Fibroblast of lung (primary cell): ENCODE measurements at regions not wholly inside any gene's neighbourhood (a gene's known extent, or its start where the extent isn't known, plus 50 kb on each side); places are given as distances from the start of the nearest gene placed in this dataset.

ENCODE experiments used
- DNase-seq, 2 donors: peaks; one replicate each; pipeline versions ENCODE4 v3.0.0 to v3.0.0-alpha.2; 2010; ENCODE audit warnings: low read depth in 2 of 2
- H2AFZ ChIP-seq: 2 replicates; pipeline ENCODE4 v1.5.1; 2012; ENCODE audit warnings: low read length, control low read depth, inconsistent platforms
- H3K27ac ChIP-seq: 2 replicates; pipeline ENCODE4 v1.5.1; 2011; ENCODE audit warnings: low read length, control low read depth; ENCODE audit not compliant: insufficient read depth
- H3K27me3 ChIP-seq: 2 replicates; pipeline ENCODE4 v1.5.1; 2011; ENCODE audit warnings: mild to moderate bottlenecking, low read length; ENCODE audit not compliant: control insufficient read depth, insufficient read depth
- H3K36me3 ChIP-seq: 2 replicates; pipeline ENCODE4 v1.5.1; 2011; ENCODE audit warnings: low read length; ENCODE audit not compliant: control insufficient read depth, insufficient read depth
- H3K4me1 ChIP-seq: 2 replicates; pipeline ENCODE4 v1.5.1; 2011; ENCODE audit warnings: low read length; ENCODE audit not compliant: control insufficient read depth, insufficient read depth; ENCODE audit errors: extremely low read depth
- H3K4me2 ChIP-seq: 2 replicates; pipeline ENCODE4 v1.5.1; 2011; ENCODE audit warnings: low read length, control low read depth; ENCODE audit not compliant: insufficient read depth; ENCODE audit errors: extremely low read depth
- H3K4me3 ChIP-seq, 4 experiments: fragments of 200-600 bp in 1 of 4; sonication (generic) in 1 of 4; replicated peaks in 1 of 4; 2 replicates each; pipeline ENCODE4 v1.5.1; 2011 to 2016; ENCODE audit warnings: low read length in 4 of 4, low read depth in 3 of 4, mild to moderate bottlenecking in 3 of 4, control low read depth in 2 of 4, inconsistent platforms in 1 of 4, mixed read lengths in 1 of 4; ENCODE audit not compliant: insufficient read depth in 1 of 4; ENCODE audit errors: control extremely low read depth in 1 of 4
- H3K79me2 ChIP-seq: 2 replicates; pipeline ENCODE4 v1.5.1; 2012; ENCODE audit warnings: mild to moderate bottlenecking, low read length, inconsistent platforms; ENCODE audit not compliant: control insufficient read depth, insufficient read depth
- H3K9ac ChIP-seq: 2 replicates; pipeline ENCODE4 v1.5.1; 2011; ENCODE audit warnings: mild to moderate bottlenecking, low read length, control low read depth; ENCODE audit not compliant: insufficient read depth
- H3K9me3 ChIP-seq: 2 replicates; pipeline ENCODE4 v1.5.1; 2012; ENCODE audit warnings: low read depth, low read length; ENCODE audit not compliant: control insufficient read depth, insufficient read depth
- H4K20me1 ChIP-seq: 2 replicates; pipeline ENCODE4 v1.5.1; 2011; ENCODE audit warnings: low read length; ENCODE audit not compliant: control insufficient read depth, insufficient read depth; ENCODE audit errors: extremely low read depth
- EZH2 ChIP-seq: IDR thresholded peaks from 2 replicates; pipeline ENCODE4 v1.5.1; 2012; ENCODE audit warnings: low read length, control low read depth, mild to moderate bottlenecking; ENCODE audit errors: missing control alignments
- TF ChIP-seq, protein P1 (sequence below), 2 donors: IDR thresholded peaks in 1 of 2; conservative IDR thresholded peaks in 1 of 2; 1 replicate in 1 of 2; 2 replicates in 1 of 2; pipeline ENCODE4 v1.5.1; 2011 to 2012; ENCODE audit warnings: low read length in 2 of 2, control low read depth in 1 of 2, inconsistent platforms in 1 of 2, low read depth in 1 of 2, mild to moderate bottlenecking in 1 of 2

DNA sequence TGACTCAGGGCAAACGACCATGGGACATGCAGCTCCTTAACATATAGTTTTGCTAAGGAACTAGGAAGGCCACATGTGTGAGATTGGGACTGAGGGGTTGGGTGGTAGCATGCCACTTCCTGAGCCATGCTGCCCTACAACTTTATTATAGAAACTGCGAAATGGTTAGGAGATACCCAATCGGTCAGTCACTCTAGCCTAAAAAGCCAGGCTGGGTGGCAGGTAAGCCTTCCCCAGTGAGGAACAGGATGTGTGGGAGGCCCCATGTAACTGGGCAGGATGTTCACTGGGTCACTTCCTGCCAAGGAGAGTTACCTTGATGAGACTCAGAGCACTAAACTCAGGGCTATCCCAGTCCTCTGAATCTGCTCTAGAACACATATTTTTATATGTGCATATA is 123.5 kb downstream of the MAP3K7 start:
- no peak for DNase-seq
- H3K4me3 ChIP-seq: no peak overlapping the region
- no peak overlapping the region for H2AFZ ChIP-seq
- TF ChIP-seq, protein P1, sequence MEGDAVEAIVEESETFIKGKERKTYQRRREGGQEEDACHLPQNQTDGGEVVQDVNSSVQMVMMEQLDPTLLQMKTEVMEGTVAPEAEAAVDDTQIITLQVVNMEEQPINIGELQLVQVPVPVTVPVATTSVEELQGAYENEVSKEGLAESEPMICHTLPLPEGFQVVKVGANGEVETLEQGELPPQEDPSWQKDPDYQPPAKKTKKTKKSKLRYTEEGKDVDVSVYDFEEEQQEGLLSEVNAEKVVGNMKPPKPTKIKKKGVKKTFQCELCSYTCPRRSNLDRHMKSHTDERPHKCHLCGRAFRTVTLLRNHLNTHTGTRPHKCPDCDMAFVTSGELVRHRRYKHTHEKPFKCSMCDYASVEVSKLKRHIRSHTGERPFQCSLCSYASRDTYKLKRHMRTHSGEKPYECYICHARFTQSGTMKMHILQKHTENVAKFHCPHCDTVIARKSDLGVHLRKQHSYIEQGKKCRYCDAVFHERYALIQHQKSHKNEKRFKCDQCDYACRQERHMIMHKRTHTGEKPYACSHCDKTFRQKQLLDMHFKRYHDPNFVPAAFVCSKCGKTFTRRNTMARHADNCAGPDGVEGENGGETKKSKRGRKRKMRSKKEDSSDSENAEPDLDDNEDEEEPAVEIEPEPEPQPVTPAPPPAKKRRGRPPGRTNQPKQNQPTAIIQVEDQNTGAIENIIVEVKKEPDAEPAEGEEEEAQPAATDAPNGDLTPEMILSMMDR (conservative IDR thresholded peaks at IDR 0.05 in 1 of 2, IDR thresholded peaks at IDR 0.05 in 1 of 2; ENCODE audit: low read depth in 1 of 2, low read length in 2 of 2): no peak
- H3K27ac ChIP-seq: no peak overlapping the region
- no peaks in the 10 kb centered on the region for H3K36me3 ChIP-seq
- H3K4me1 ChIP-seq: no peaks in the 10 kb centered on the region
- no peak overlapping the region for H3K4me2 ChIP-seq
- no peak overlapping the region for H3K9ac ChIP-seq
- no peaks in the 10 kb centered on the region for H3K9me3 ChIP-seq
- H3K27me3 ChIP-seq: no peaks in the 10 kb centered on the region
- H3K79me2 ChIP-seq: no peaks in the 10 kb centered on the region
- no peaks in the 10 kb centered on the region for H4K20me1 ChIP-seq

DNA sequence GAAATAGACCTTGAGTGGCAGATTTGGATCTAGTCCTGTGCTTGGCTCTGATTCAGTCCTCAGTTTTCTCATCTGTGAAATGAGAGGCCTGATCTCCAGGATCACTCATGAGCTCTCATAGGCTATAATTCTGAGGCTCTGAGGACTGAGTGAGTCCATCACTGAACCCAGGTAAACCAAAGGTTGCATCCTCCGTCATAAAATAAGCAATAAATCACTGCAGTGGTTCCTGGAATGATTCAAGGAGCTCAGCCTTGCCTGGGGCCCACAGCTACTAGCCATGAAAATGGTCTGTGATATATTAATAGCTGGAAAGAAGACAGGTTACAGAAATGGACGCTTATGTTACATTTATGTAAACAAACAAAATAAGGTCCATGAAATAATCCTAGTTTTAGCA is 124.8 kb downstream of the MAP3K7 start:
- no peak overlapping the region for H3K27ac ChIP-seq
- no peak overlapping the region for H3K4me3 ChIP-seq
- DNase-seq: no peak
- H3K9me3 ChIP-seq: no peaks in the 10 kb centered on the region
- no peak overlapping the region for H2AFZ ChIP-seq
- no peak overlapping the region for H3K4me2 ChIP-seq
- no peaks in the 10 kb centered on the region for H3K4me1 ChIP-seq
- no peaks in the 10 kb centered on the region for H3K36me3 ChIP-seq
- H3K79me2 ChIP-seq: no peaks in the 10 kb centered on the region
- H3K9ac ChIP-seq: no peak overlapping the region
- no peaks in the 10 kb centered on the region for H3K27me3 ChIP-seq
- H4K20me1 ChIP-seq: no peaks in the 10 kb centered on the region
- TF ChIP-seq, protein P1 (conservative IDR thresholded peaks at IDR 0.05 in 1 of 2, IDR thresholded peaks at IDR 0.05 in 1 of 2; ENCODE audit: low read depth in 1 of 2, low read length in 2 of 2): no peak
- TF ChIP-seq EZH2: no peak

DNA sequence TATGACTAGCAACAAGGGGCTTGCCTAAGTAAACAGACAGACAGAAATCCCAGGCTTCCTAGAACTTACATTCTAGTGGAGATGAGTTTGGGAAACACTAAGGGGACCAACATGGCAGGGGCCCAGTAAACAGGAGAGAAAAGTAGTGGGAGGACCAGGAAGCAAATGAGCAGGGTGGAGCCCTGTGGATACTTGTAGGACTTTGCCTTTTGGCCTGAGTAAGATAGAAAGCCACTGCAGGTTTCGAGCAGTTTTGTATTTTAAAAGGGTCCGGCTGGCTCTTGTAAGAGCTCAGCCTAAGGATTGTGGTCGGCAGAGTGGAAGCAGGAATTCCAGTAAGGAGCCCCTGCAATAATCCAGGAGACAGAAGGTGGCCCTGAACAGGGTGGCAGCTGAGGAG is 125.5 kb downstream of the MAP3K7 start:
- Histone ChIP-seq H3K9me3 (no peaks in the 10 kb centered on the region), H3K79me2 (no peaks in the 10 kb centered on the region), H3K9ac (no peak overlapping the region), H3K27ac (no peak overlapping the region), H3K4me2 (no peak overlapping the region), H3K27me3 (no peaks in the 10 kb centered on the region), H3K36me3 (no peaks in the 10 kb centered on the region), H4K20me1 (no peaks in the 10 kb centered on the region), H2AFZ (no peak overlapping the region), H3K4me1 (no peaks in the 10 kb centered on the region), H3K4me3 (no peak overlapping the region)
- TF ChIP-seq, protein P1 (conservative IDR thresholded peaks at IDR 0.05 in 1 of 2, IDR thresholded peaks at IDR 0.05 in 1 of 2; ENCODE audit: low read depth in 1 of 2, low read length in 2 of 2): no peak
- no peak for TF ChIP-seq EZH2
- DNase-seq: no peak
